GM12892 (cell line): ENCODE measurements at regions not wholly inside any gene's neighbourhood (a gene's known extent, or its start where the extent isn't known, plus 50 kb on each side); places are given as distances from the start of the nearest gene placed in this dataset.
"Not testable (repeated sequence)": the region's sequence is repeated elsewhere in the genome, so short reads cannot be mapped to it uniquely, and the experiment has no call there.

Experiments used
- DNase-seq: peaks from one replicate; pipeline ENCODE4 v3.0.0; 2011; ENCODE audit not compliant: insufficient read length
- FAIRE-seq: peaks from 2 replicates; lab custom pipeline; 2011; peaks lifted over from hg19 to GRCh38; lab: Jason Lieb, UNC
- POLR2A ChIP-seq: IDR thresholded peaks from 2 replicates; pipeline ENCODE4 v1.6.1; 2011; ENCODE audit warnings: low read depth, low read length, control low read depth
- POLR2AphosphoS5 ChIP-seq: IDR thresholded peaks from 2 replicates; pipeline ENCODE4 v1.6.1; 2011; ENCODE audit warnings: low read depth, low read length, control low read depth
- TAF1 ChIP-seq: IDR thresholded peaks from 2 replicates; pipeline ENCODE4 v1.6.1; 2011; ENCODE audit warnings: low read depth, mild to moderate bottlenecking, control low read depth, low read length, borderline replicate concordance

- DNase-seq (no peak), FAIRE-seq (no peak)
- no peak for TF ChIP-seq TAF1
- TF ChIP-seq POLR2A, result no peak
- TF ChIP-seq POLR2AphosphoS5, result no peak
Observed at GRCh38 chr11:93059117-93059957, 89.9 kb downstream of the MTNR1B start.

GRCh38 chr11:93063086-93063485 is 93.6 kb downstream of the MTNR1B start:
- TF ChIP-seq POLR2A (no peak), POLR2AphosphoS5 (no peak), TAF1 (no peak)
- DNase-seq (no peak), FAIRE-seq (peak; percentile 14)

GRCh38 chr11:93065074-93065674 is 95.7 kb downstream of the MTNR1B start:
- not testable (repeated sequence) for DNase-seq, FAIRE-seq

GRCh38 chr11:93067881-93068390 is 98.5 kb downstream of the MTNR1B start:
- no peak for TF ChIP-seq POLR2AphosphoS5
- no peak for TF ChIP-seq TAF1
- no peak for TF ChIP-seq POLR2A
- DNase-seq (no peak), FAIRE-seq (no peak)

GRCh38 chr11:93072229-93072914 is 102.9 kb downstream of the MTNR1B start:
- TF ChIP-seq POLR2AphosphoS5 (no peak), POLR2A (no peak), TAF1 (no peak)
- FAIRE-seq (no peak), DNase-seq (no peak)

GRCh38 chr11:93073026-93073425 is 103.6 kb downstream of the MTNR1B start:
- TF ChIP-seq POLR2A (no peak), TAF1 (no peak), POLR2AphosphoS5 (no peak)
- no peak for FAIRE-seq
- no peak for DNase-seq

GRCh38 chr11:93073508-93074280 is 104.2 kb downstream of the MTNR1B start:
- TF ChIP-seq POLR2AphosphoS5, result no peak
- no peak for TF ChIP-seq TAF1
- no peak for TF ChIP-seq POLR2A
- no peak for FAIRE-seq
- DNase-seq, result no peak

- DNase-seq, result no peak
- TF ChIP-seq POLR2A, result no peak
- no peak for TF ChIP-seq TAF1
- TF ChIP-seq POLR2AphosphoS5, result no peak
- FAIRE-seq, result no peak
Observed at GRCh38 chr11:93074352-93074751, 104.9 kb downstream of the MTNR1B start.

GRCh38 chr11:93075782-93076181 is 106.3 kb downstream of the MTNR1B start:
- DNase-seq, result no peak
- TF ChIP-seq TAF1, result no peak
- TF ChIP-seq POLR2AphosphoS5, result no peak
- TF ChIP-seq POLR2A, result no peak
- FAIRE-seq, result no peak

GRCh38 chr11:93080146-93080759 is 110.8 kb downstream of the MTNR1B start:
- DNase-seq (no peak), FAIRE-seq (no peak)
- no peak for TF ChIP-seq POLR2A
- TF ChIP-seq POLR2AphosphoS5, result no peak
- TF ChIP-seq TAF1, result no peak
